H9 (cell line): ENCODE measurements at regions not wholly inside any gene's neighbourhood (a gene's known extent, or its start where the extent isn't known, plus 50 kb on each side); places are given as distances from the start of the nearest gene placed in this dataset.

ENCODE experiments used
- DNase-seq: peaks from one replicate; pipeline ENCODE4 v3.0.0-alpha.2; 2017
- H2AFZ ChIP-seq: one replicate; pipeline ENCODE4 v1.6.1; 2013; ENCODE audit warnings: mild to moderate bottlenecking, low read length, control low read depth, moderate library complexity
- H2AK5ac ChIP-seq: 2 replicates; pipeline ENCODE4 v1.6.1; 2013; ENCODE audit warnings: low read length, control low read depth, mixed read lengths; ENCODE audit not compliant: insufficient read length
- H2BK120ac ChIP-seq: one replicate; pipeline ENCODE4 v1.6.1; 2013; ENCODE audit warnings: low read depth, mild to moderate bottlenecking, low read length, control low read depth, inconsistent platforms; ENCODE audit not compliant: poor library complexity, severe bottlenecking
- H2BK12ac ChIP-seq: 2 replicates; pipeline ENCODE4 v1.6.1; 2013; ENCODE audit warnings: low read length, control low read depth, mixed read lengths, low read depth; ENCODE audit not compliant: insufficient read length
- H2BK15ac ChIP-seq: 2 replicates; pipeline ENCODE4 v1.6.1; 2013; ENCODE audit warnings: low read depth, low read length, control low read depth
- H2BK20ac ChIP-seq: one replicate; pipeline ENCODE4 v1.6.1; 2013; ENCODE audit warnings: low read depth, mild to moderate bottlenecking, low read length, control low read depth, inconsistent platforms; ENCODE audit not compliant: poor library complexity, severe bottlenecking
- H2BK5ac ChIP-seq: 2 replicates; pipeline ENCODE4 v1.6.1; 2013; ENCODE audit warnings: low read length, control low read depth, mixed read lengths; ENCODE audit not compliant: insufficient read length
- H3K14ac ChIP-seq: 2 replicates; pipeline ENCODE4 v1.6.1; 2013; ENCODE audit warnings: low read length, control low read depth; ENCODE audit not compliant: insufficient read depth
- H3K18ac ChIP-seq: 2 replicates; pipeline ENCODE4 v1.6.1; 2013; ENCODE audit warnings: low read depth, mild to moderate bottlenecking, mixed read lengths, low read length, control low read depth; ENCODE audit not compliant: insufficient read length
- H3K23ac ChIP-seq: 2 replicates; pipeline ENCODE4 v1.6.1; 2013; ENCODE audit warnings: low read length, control low read depth, mixed read lengths, low read depth; ENCODE audit not compliant: insufficient read length
- H3K23me2 ChIP-seq: 2 replicates; pipeline ENCODE4 v1.6.1; 2013; ENCODE audit warnings: low read depth, mild to moderate bottlenecking, mixed read lengths, low read length, control low read depth; ENCODE audit not compliant: insufficient read length, poor library complexity, severe bottlenecking
- H3K27ac ChIP-seq: 2 replicates; pipeline ENCODE4 v1.5.1; 2013; ENCODE audit warnings: low read length, control low read depth, mixed read lengths, low read depth; ENCODE audit not compliant: insufficient read length
- H3K27me3 ChIP-seq: 2 replicates; pipeline ENCODE4 v1.6.1; 2013; ENCODE audit warnings: low read length, control low read depth, inconsistent platforms; ENCODE audit not compliant: insufficient read depth
- H3K4ac ChIP-seq: 2 replicates; pipeline ENCODE4 v1.6.1; 2013; ENCODE audit warnings: low read depth, mild to moderate bottlenecking, control low read depth, inconsistent platforms, low read length, moderate library complexity
- H3K4me1 ChIP-seq: 2 replicates; pipeline ENCODE4 v1.6.1; 2013; ENCODE audit warnings: low read length, control low read depth, inconsistent platforms; ENCODE audit not compliant: insufficient read depth
- H3K4me2 ChIP-seq: 2 replicates; pipeline ENCODE4 v1.6.1; 2013; ENCODE audit warnings: low read length, control low read depth, mixed read lengths; ENCODE audit not compliant: insufficient read length, insufficient read depth
- H3K56ac ChIP-seq: 2 replicates; pipeline ENCODE4 v1.6.1; 2013; ENCODE audit warnings: low read depth, mild to moderate bottlenecking, mixed read lengths, low read length, control low read depth; ENCODE audit not compliant: insufficient read length
- H3K79me1 ChIP-seq: 2 replicates; pipeline ENCODE4 v1.6.1; 2013; ENCODE audit warnings: low read depth, mild to moderate bottlenecking, moderate library complexity, low read length, control low read depth, inconsistent platforms; ENCODE audit not compliant: insufficient read depth, poor library complexity, severe bottlenecking
- H3K79me2 ChIP-seq: 2 replicates; pipeline ENCODE4 v1.6.1; 2013; ENCODE audit warnings: low read length, control low read depth, inconsistent platforms; ENCODE audit not compliant: insufficient read depth
- H3K9ac ChIP-seq: 2 replicates; pipeline ENCODE4 v1.6.1; 2013; ENCODE audit warnings: low read length, control low read depth, mixed read lengths; ENCODE audit not compliant: insufficient read length; ENCODE audit errors: extremely low read depth
- H3K9me3 ChIP-seq: one replicate; pipeline ENCODE4 v1.6.1; 2013; ENCODE audit warnings: low read depth, low read length, inconsistent platforms; ENCODE audit not compliant: control insufficient read depth
- H3T11ph ChIP-seq: one replicate; pipeline ENCODE4 v1.6.1; 2013; ENCODE audit warnings: mild to moderate bottlenecking, low read length, control low read depth, inconsistent platforms
- H4K20me1 ChIP-seq: one replicate; pipeline ENCODE4 v1.6.1; 2013; ENCODE audit not compliant: control insufficient read depth, insufficient read length, insufficient read depth
- H4K5ac ChIP-seq: 2 replicates; pipeline ENCODE4 v1.6.1; 2013; ENCODE audit warnings: low read depth, mild to moderate bottlenecking, mixed read lengths, low read length, control low read depth; ENCODE audit not compliant: insufficient read length
- H4K8ac ChIP-seq: replicated peaks from 2 replicates; pipeline ENCODE4 v1.6.1; 2013; ENCODE audit warnings: low read length, control low read depth, mixed read lengths, low read depth; ENCODE audit not compliant: insufficient read length
- H4K91ac ChIP-seq: 2 replicates; pipeline ENCODE4 v1.6.1; 2013; ENCODE audit warnings: low read depth, mild to moderate bottlenecking, moderate library complexity, mixed read lengths, low read length, control low read depth; ENCODE audit not compliant: insufficient read length
- H3K27ac Mint-ChIP-seq, 3 experiments: 2 replicates in 2 of 3; 3 replicates in 1 of 3; pipeline ENCODE4 v1.8.0; 2020 to 2021; ENCODE audit warnings: mixed read lengths in 3 of 3, mild to moderate bottlenecking in 1 of 3, moderate library complexity in 1 of 3
- H3K27me3 Mint-ChIP-seq: 2 replicates; pipeline ENCODE4 v1.8.0; 2021; ENCODE audit warnings: low read depth, mild to moderate bottlenecking, moderate library complexity, mixed read lengths
- H3K36me3 Mint-ChIP-seq, 3 experiments: 2 replicates in 2 of 3; 3 replicates in 1 of 3; pipeline ENCODE4 v1.8.0; 2020 to 2021; ENCODE audit warnings: low read depth in 3 of 3, mixed read lengths in 3 of 3; ENCODE audit not compliant: insufficient read depth in 1 of 3
- H3K4me1 Mint-ChIP-seq, 2 experiments: 2 replicates each; pipeline ENCODE4 v1.8.0; 2020; ENCODE audit warnings: mixed read lengths in 2 of 2
- H3K4me3 Mint-ChIP-seq, 2 experiments: 2 replicates in 1 of 2; 3 replicates in 1 of 2; pipeline ENCODE4 v1.8.0; 2020 to 2021; ENCODE audit warnings: mild to moderate bottlenecking in 2 of 2, mixed read lengths in 2 of 2, moderate library complexity in 1 of 2
- H3K9me3 Mint-ChIP-seq, 2 experiments: 2 replicates in 1 of 2; 3 replicates in 1 of 2; pipeline ENCODE4 v1.8.0; 2020; ENCODE audit warnings: mild to moderate bottlenecking in 2 of 2, mixed read lengths in 2 of 2, moderate library complexity in 1 of 2
- CTCF ChIP-seq: fragments of 200-600 bp; sonication (generic); conservative IDR thresholded peaks from 3 replicates; pipeline ENCODE4 v1.8.0; 2021; ENCODE audit warnings: antibody characterized with exemption, mild to moderate bottlenecking

DNA sequence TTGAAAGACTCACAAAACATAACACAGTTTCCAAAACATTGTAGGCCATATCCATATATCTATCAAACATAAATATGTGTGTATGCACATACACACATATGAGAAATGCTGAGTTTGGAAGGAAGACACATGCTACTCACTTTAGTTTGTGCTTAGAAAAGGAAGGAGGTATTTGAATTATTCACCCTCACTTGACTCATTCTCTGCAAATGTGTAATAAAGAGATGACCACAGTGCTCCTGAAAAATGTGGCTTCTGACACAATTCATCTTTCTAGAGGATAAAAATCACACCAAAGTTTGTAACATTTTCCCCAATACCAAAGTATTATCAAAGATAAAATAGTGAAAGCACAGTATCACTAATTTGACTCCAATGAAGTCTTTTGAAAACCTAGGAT lies 950.1 kb downstream of the FAT4 start:
- Histone ChIP-seq H4K20me1 (no peaks in the 10 kb centered on the region), H3K23me2 (no peaks in the 10 kb centered on the region), H3K9me3 (no peaks in the 10 kb centered on the region), H3K4me2 (no peak overlapping the region), H4K5ac (no peak overlapping the region), H3K56ac (no peak overlapping the region), H3K4ac (no peak overlapping the region), H3K18ac (no peak overlapping the region), H2BK20ac (no peak overlapping the region), H3T11ph (no peak overlapping the region), H3K14ac (no peak overlapping the region), H2BK15ac (no peak overlapping the region), H2BK5ac (no peak overlapping the region), H4K91ac (no peak overlapping the region), H2BK120ac (no peak overlapping the region), H3K27ac (no peak overlapping the region), H3K79me1 (no peaks in the 10 kb centered on the region), H3K27me3 (no peaks in the 10 kb centered on the region), H3K9ac (no peak overlapping the region), H2AK5ac (no peak overlapping the region), H3K79me2 (no peaks in the 10 kb centered on the region), H4K8ac (no peak overlapping the region), H2AFZ (no peak overlapping the region), H3K23ac (no peak overlapping the region), H2BK12ac (no peak overlapping the region), H3K4me1 (no peaks in the 10 kb centered on the region)
- Mint-ChIP-seq H3K4me1 (no peaks in the 10 kb centered on the region), H3K9me3 (no peaks in the 10 kb centered on the region), H3K27me3 (no peaks in the 10 kb centered on the region), H3K4me3 (no peak overlapping the region), H3K27ac (no peak overlapping the region), H3K36me3 (no peaks in the 10 kb centered on the region)
- no peak for DNase-seq
- TF ChIP-seq CTCF: no peak
